ENCODE measurements at regions not wholly inside any gene's neighbourhood (a gene's known extent, or its start where the extent isn't known, plus 50 kb on each side); places are given as distances from the start of the nearest gene placed in this dataset.

GRCh38 chr11:116229236-116229970 is 543.4 kb downstream of the BUD13 start:
- no peak for DNase-seq (ENCODE audit: low read depth in 1 of 2, low spot score in 1 of 2)

- no peak for DNase-seq (ENCODE audit: low read depth in 1 of 2, low spot score in 1 of 2)
Observed at GRCh38 chr11:116226731-116227130, 546.1 kb downstream of the BUD13 start.

- DNase-seq (ENCODE audit: low read depth in 1 of 2, low spot score in 1 of 2), result no peak
Observed at GRCh38 chr11:116225784-116226585, 546.8 kb downstream of the BUD13 start.

GRCh38 chr11:116225236-116225635 is 547.6 kb downstream of the BUD13 start:
- no peak for DNase-seq (ENCODE audit: low read depth in 1 of 2, low spot score in 1 of 2)

- DNase-seq (ENCODE audit: low read depth in 1 of 2, low spot score in 1 of 2), result no peak
Observed at GRCh38 chr11:116224889-116225200, 547.9 kb downstream of the BUD13 start.

GRCh38 chr11:116224154-116224888 is 548.5 kb downstream of the BUD13 start:
- DNase-seq (ENCODE audit: low read depth in 1 of 2, low spot score in 1 of 2), result peak in 1 of 2 donors; percentile 1

- DNase-seq (ENCODE audit: low read depth in 1 of 2, low spot score in 1 of 2), result no peak
Observed at GRCh38 chr11:116221351-116221750, 551.4 kb downstream of the BUD13 start.

- DNase-seq (ENCODE audit: low read depth in 1 of 2, low spot score in 1 of 2), result no peak
Observed at GRCh38 chr11:116219171-116219635, 553.6 kb downstream of the BUD13 start.

- no peak for DNase-seq (ENCODE audit: low read depth in 1 of 2, low spot score in 1 of 2)
Observed at GRCh38 chr11:116217441-116217840, 555.3 kb downstream of the BUD13 start.

GRCh38 chr11:116217006-116217405 is 555.8 kb downstream of the BUD13 start:
- no peak for DNase-seq (ENCODE audit: low read depth in 1 of 2, low spot score in 1 of 2)

- no peak for DNase-seq (ENCODE audit: low read depth in 1 of 2, low spot score in 1 of 2)
Observed at GRCh38 chr11:116215471-116216113, 557.2 kb downstream of the BUD13 start.

- no peak for DNase-seq (ENCODE audit: low read depth in 1 of 2, low spot score in 1 of 2)
Observed at GRCh38 chr11:116211147-116211546, 561.6 kb downstream of the BUD13 start.

- no peak for DNase-seq (ENCODE audit: low read depth in 1 of 2, low spot score in 1 of 2)
Observed at GRCh38 chr11:116210663-116211062, 562.1 kb downstream of the BUD13 start.

GRCh38 chr11:116209255-116209654 is 563.5 kb downstream of the BUD13 start:
- DNase-seq (ENCODE audit: low read depth in 1 of 2, low spot score in 1 of 2), result no peak

GRCh38 chr11:116207421-116208141 is 565.2 kb downstream of the BUD13 start:
- no peak for DNase-seq (ENCODE audit: low read depth in 1 of 2, low spot score in 1 of 2)

GRCh38 chr11:116207019-116207418 is 565.8 kb downstream of the BUD13 start:
- no peak for DNase-seq (ENCODE audit: low read depth in 1 of 2, low spot score in 1 of 2)

- DNase-seq (ENCODE audit: low read depth in 1 of 2, low spot score in 1 of 2), result no peak
Observed at GRCh38 chr11:116202922-116203321, 569.9 kb downstream of the BUD13 start.

- no peak for DNase-seq (ENCODE audit: low read depth in 1 of 2, low spot score in 1 of 2)
Observed at GRCh38 chr11:116200564-116200963, 572.2 kb downstream of the BUD13 start.

GRCh38 chr11:116199182-116199581 is 573.6 kb downstream of the BUD13 start:
- DNase-seq (ENCODE audit: low read depth in 1 of 2, low spot score in 1 of 2), result no peak

- no peak for DNase-seq (ENCODE audit: low read depth in 1 of 2, low spot score in 1 of 2)
Observed at GRCh38 chr11:116194156-116194904, 578.5 kb downstream of the BUD13 start.

All from stimulated activated CD4-positive, alpha-beta T cell treated with anti-CD3 and anti-CD28 coated beads, Interleukin-15, amount 100 ng/mL, for 1 hour (primary cell).